Tibial nerve (tissue), 4 donors: ENCODE measurements at regions not wholly inside any gene's neighbourhood (a gene's known extent, or its start where the extent isn't known, plus 50 kb on each side); places are given as distances from the start of the nearest gene placed in this dataset.

Source experiments
- DNase-seq, 2 donors: peaks; one replicate each; pipeline ENCODE4 v3.0.0-alpha.2; 2019; ENCODE audit warnings: low spot score in 2 of 2
- H3K27ac ChIP-seq, 4 donors: fragments of 200-600 bp; sonication (generic) in 3 of 4; one replicate each; pipeline ENCODE4 v1.5.1; 2017 to 2019; ENCODE audit warnings: mild to moderate bottlenecking in 1 of 4
- H3K27me3 ChIP-seq, 2 donors: fragments of 200-600 bp; sonication (generic) in 1 of 2; one replicate each; pipeline versions ENCODE4 v1.5.1 to v1.6.0; 2017 to 2019
- H3K36me3 ChIP-seq, 3 donors: fragments of 200-600 bp; sonication (generic); one replicate each; pipeline ENCODE4 v1.5.1; 2018 to 2019
- H3K4me1 ChIP-seq, 4 donors: fragments of 200-600 bp; sonication (generic) in 3 of 4; one replicate each; pipeline ENCODE4 v1.5.1; 2017 to 2019
- H3K4me3 ChIP-seq, 4 donors: fragments of 200-600 bp; sonication (generic) in 3 of 4; one replicate each; pipeline ENCODE4 v1.5.1; 2017 to 2019; ENCODE audit warnings: mild to moderate bottlenecking in 1 of 4, moderate library complexity in 1 of 4
- H3K9me3 ChIP-seq, 4 donors: fragments of 200-600 bp; sonication (generic) in 3 of 4; one replicate each; pipeline ENCODE4 v1.5.1; 2017 to 2019
- EP300 ChIP-seq, 2 donors: sonication (generic); formaldehyde crosslinking; IDR thresholded peaks; one replicate each; pipeline ENCODE4 v1.6.1; 2017; ENCODE audit warnings: antibody characterized with exemption in 2 of 2, mild to moderate bottlenecking in 1 of 2
- POLR2A ChIP-seq, 2 donors: fragments of 450-650 bp; IDR thresholded peaks; one replicate each; pipeline ENCODE4 v1.6.1; 2017; ENCODE audit warnings: antibody characterized with exemption in 2 of 2, mild to moderate bottlenecking in 2 of 2, moderate library complexity in 2 of 2
- WGBS, 2 donors: methylation state at CpG; one replicate each; pipeline ENCODE4 v1.1.5; 2018; 5-methylcytosine and 5-hydroxymethylcytosine counted together
- TF ChIP-seq, protein P1 (sequence below), 5 experiments: fragments of 200-600 bp in 3 of 5; fragments of 450-650 bp in 2 of 5; sonication (generic) in 3 of 5; IDR thresholded peaks; one replicate each; pipeline ENCODE4 v1.5.1; 2016 to 2019; ENCODE audit warnings: antibody characterized with exemption in 5 of 5, mild to moderate bottlenecking in 3 of 5, moderate library complexity in 2 of 5

GRCh38 chr1:21342961-21343838 is 52.9 kb upstream of the ECE1 start:
- TF ChIP-seq EP300 (IDR thresholded peaks at IDR 0.05), result peak in 1 of 2 donors; percentile 31
- TF ChIP-seq, protein P1, sequence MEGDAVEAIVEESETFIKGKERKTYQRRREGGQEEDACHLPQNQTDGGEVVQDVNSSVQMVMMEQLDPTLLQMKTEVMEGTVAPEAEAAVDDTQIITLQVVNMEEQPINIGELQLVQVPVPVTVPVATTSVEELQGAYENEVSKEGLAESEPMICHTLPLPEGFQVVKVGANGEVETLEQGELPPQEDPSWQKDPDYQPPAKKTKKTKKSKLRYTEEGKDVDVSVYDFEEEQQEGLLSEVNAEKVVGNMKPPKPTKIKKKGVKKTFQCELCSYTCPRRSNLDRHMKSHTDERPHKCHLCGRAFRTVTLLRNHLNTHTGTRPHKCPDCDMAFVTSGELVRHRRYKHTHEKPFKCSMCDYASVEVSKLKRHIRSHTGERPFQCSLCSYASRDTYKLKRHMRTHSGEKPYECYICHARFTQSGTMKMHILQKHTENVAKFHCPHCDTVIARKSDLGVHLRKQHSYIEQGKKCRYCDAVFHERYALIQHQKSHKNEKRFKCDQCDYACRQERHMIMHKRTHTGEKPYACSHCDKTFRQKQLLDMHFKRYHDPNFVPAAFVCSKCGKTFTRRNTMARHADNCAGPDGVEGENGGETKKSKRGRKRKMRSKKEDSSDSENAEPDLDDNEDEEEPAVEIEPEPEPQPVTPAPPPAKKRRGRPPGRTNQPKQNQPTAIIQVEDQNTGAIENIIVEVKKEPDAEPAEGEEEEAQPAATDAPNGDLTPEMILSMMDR (IDR thresholded peaks at IDR 0.05), result no peak
- Histone ChIP-seq H3K4me3 (peak overlapping the region; percentile 60 to 82 (median 80)), H3K27me3 (peaks cover 0 to 10% of the 10 kb centered on the region in 2 donors), H3K36me3 (no peaks in the 10 kb centered on the region), H3K9me3 (no peaks in the 10 kb centered on the region), H3K27ac (peak overlapping the region; percentile 68 to 96 (median 92)), H3K4me1 (peaks cover 0 to 66% (median 50%) of the 10 kb centered on the region in 4 donors)
- WGBS, 2 donors, result 35 to 38% methylated on average over 10 of the region's 10 CpGs
- peak in 1 of 2 donors; percentile 34 for DNase-seq

DNA sequence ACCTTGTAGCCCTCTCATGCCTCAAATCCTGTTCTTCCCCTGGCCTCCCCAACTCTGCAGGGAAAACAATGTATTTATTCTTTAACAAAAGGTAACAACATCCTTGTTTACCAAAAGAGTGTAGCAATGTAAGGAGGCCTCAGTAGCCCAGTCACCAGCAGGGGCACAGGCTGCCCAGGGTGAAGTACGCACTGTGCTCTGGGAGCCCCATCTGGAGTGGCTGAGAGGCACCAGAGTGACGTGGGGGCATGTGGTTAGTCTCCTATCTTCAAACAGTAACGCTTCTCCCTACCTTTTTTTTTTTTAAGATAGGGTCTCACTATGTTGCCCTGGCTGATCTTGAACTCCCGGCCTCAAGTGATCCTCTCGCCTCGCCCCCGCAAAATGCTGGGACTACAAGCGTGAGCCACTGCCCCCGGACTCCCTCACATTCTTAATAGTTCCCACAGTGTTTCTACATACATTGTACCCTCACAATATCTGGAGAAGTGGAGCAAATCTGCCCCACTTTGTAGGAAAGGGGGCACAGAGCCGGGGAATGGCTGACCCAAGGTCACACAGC is 51.3 kb upstream of the ECE1 start:
- Histone ChIP-seq H3K4me1 (peaks cover 0 to 82% (median 66%) of the 10 kb centered on the region in 4 donors), H3K9me3 (no peaks in the 10 kb centered on the region), H3K36me3 (no peaks in the 10 kb centered on the region), H3K27ac (peak overlapping the region; percentile 68 to 96 (median 92)), H3K27me3 (peaks cover 0 to 10% of the 10 kb centered on the region in 2 donors), H3K4me3 (peak overlapping the region in 2 of 4 donors; percentile 78 to 82)
- DNase-seq, result no peak
- no peak for TF ChIP-seq EP300 (IDR thresholded peaks at IDR 0.05)
- TF ChIP-seq, protein P1 (IDR thresholded peaks at IDR 0.05), result no peak
- no peak for TF ChIP-seq POLR2A (IDR thresholded peaks at IDR 0.05)
- WGBS, 2 donors, result 65 to 67% methylated on average over 10 of the region's 10 CpGs

DNA sequence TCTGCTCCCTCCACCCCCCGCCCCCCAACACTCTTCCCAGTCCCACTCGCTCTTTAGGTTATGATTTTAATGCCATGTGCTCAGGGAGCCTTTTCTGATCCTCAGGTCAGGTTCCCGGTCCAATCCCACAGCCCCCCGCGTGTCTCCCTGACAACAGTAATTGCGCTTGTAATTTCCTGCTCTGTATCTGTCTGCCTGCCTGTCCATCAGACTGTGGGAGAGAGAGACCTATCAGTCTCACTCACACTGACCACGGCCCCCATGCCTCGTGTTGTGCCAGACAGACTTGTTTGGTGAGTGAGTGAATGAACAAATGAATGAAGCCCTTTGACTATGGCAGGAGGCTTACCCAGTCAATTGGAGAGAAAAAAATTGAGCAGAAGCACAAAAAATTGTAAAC is 50.8 kb upstream of the ECE1 start:
- Histone ChIP-seq H3K36me3 (no peaks in the 10 kb centered on the region), H3K27ac (peak overlapping the region; percentile 68 to 96 (median 92)), H3K4me1 (peaks cover 0 to 82% (median 69%) of the 10 kb centered on the region in 4 donors), H3K27me3 (peaks cover 0 to 10% of the 10 kb centered on the region in 2 donors), H3K4me3 (no peak overlapping the region), H3K9me3 (no peaks in the 10 kb centered on the region)
- no peak for TF ChIP-seq EP300 (IDR thresholded peaks at IDR 0.05)
- TF ChIP-seq, protein P1 (IDR thresholded peaks at IDR 0.05), result no peak
- TF ChIP-seq POLR2A (IDR thresholded peaks at IDR 0.05), result no peak
- DNase-seq, result no peak
- 57 to 63% methylated on average over 8 of the region's 8 CpGs for WGBS, 2 donors

- TF ChIP-seq, protein P1 (IDR thresholded peaks at IDR 0.05), result no peak
- no peak for TF ChIP-seq EP300 (IDR thresholded peaks at IDR 0.05)
- TF ChIP-seq POLR2A (IDR thresholded peaks at IDR 0.05), result no peak
- Histone ChIP-seq H3K4me1 (peaks cover 0 to 87% (median 75%) of the 10 kb centered on the region in 4 donors), H3K27me3 (peaks cover 0 to 10% of the 10 kb centered on the region in 2 donors), H3K27ac (peak overlapping the region; percentile 68 to 96 (median 92)), H3K36me3 (no peaks in the 10 kb centered on the region), H3K4me3 (no peak overlapping the region), H3K9me3 (no peaks in the 10 kb centered on the region)
- 78 to 81% methylated on average over 13 of the region's 13 CpGs for WGBS, 2 donors
- DNase-seq, result no peak
These were observed 50.1 kb upstream of the ECE1 start for GRCh38 chr1:21340230-21340945.
